ENCODE measurements at regions not wholly inside any gene's neighbourhood (a gene's known extent, or its start where the extent isn't known, plus 50 kb on each side); places are given as distances from the start of the nearest gene placed in this dataset.
A peak's percentile ranks its signal among the peaks of the same experiment; 100 is the strongest.

DNA sequence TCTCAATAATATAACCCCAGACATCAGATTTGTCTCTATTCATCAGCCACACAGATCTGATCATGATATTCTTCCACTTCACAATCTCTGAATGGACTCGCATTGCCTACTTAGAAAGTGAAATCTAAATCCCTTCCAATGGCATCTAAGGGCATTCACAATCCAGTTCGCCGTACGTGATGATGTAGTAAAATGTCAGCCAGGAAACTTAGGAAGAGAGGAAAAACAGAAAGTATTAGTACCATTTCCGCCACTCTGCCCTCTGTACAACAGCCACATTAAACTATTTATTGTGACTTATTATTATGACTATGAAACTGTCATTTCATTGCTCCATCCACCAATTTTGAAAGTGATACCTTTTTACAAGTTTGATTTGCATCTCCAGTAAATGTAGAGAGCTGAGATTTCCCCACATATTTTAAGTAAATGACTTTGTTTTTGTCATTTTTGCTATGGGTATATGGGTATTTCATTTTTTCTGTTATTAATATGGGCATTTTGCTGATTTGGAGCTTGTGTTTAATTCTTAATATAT is 69.4 kb upstream of the SMIM36 start:
- DNase-seq: no peak

DNA sequence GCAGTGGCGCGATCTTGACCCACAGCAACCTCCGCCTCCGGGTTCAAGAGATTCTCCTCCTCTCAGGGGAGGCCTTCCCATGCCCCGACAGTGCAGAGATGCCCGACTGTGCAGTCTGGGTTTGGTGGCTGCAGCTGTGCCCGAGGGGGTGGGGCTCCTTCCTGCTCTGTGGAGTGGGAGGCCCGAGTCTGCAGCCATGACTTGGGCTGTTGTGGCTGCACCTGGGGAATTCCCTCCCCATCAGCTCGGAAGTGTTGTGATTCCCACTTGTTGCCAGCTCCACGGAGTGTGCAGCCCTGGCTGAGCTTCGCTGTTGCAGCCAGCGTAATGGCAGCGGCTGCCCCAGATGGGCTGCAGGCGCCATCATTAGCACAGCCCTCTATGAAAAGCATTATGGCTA is 66.4 kb upstream of the SMIM36 start:
- DNase-seq: no peak

DNA sequence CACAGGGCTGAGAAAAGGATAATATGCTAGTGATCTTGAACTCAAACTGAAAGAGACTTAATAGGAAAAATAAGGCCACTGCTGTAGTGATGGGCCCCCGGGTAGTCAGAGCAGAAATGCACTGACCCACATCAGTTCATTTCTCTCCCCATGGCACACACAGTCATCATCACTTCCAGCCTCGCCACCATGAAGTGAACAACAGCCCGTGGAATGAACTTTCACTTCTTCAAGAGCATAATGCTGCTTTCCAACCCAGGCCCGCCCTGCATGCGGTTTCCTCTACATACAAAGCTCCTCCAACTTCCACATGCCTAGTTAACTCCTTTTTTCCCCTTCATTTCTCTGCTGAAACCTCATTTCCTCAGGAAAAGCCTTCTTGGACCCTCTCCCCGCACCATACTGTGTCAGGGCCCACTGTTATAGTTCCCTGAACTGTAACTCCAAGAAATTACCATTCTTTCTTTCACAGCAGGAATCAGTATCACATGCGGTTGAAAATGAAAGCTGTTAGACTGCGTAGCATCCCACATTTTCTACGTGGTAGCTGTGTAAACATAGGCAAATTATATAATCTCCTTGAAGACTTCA is 65.8 kb upstream of the SMIM36 start:
- peak; percentile 6 for DNase-seq

DNA sequence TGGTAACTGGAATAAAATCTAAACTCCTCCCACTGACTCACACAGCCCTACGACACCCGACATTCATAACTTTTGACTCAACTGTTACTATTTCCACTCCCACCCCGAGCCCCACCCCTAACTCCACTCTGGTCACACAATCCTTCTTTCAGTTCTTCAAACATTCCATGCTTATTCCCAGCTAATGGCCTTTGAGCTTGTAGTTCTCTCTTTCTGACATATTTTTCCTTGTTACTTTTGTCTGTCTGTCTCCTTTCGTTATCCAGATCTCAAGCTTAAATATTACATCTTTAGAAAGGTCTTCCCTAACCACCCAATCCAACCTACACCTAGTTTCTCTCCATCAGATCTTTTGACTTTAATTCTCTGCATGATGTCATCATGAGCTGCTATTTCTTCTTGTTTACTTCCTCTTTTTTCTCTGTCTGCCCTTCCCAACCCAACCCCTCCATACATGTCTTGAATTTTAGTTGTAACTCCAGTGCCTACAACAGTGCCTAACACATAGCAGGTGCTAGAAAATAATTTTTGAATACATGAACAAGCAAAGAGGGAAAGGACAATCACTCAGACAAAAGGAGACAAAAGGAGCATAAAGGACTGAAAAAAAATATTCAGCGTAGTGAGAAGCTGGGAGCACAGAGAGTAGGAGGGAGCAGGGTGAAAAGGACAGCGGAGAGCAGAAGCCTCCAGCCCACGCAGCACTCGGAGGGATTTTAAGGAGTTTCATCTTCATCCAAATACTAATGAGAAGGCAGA is 65.2 kb upstream of the SMIM36 start:
- DNase-seq: peak; percentile 5

DNA sequence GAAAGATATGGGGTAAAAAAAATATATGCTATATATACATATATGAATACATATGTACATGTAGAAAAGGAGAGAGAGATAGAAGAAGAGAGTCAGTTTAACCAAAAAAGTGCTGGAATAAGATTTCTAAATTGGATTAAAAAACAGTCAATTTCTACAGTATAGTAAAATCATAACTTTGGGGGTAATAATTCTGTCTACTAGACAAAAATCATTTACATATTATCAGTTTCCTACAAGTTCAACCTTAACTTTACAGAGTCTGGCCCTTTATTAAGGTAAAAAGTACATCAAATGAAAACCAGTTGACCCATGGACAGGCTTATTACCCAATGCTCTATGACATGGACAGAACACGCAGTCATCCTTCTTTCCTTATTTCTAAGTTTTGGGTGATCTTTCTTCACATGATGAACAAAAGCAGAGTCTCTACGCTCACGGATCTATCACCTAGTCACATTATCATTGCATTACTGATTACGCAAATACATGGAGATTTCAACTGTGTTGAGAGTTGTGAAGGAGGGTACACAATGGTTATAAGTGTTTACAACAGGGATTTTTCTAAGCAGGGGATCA is 63.9 kb upstream of the SMIM36 start:
- no peak for DNase-seq

DNA sequence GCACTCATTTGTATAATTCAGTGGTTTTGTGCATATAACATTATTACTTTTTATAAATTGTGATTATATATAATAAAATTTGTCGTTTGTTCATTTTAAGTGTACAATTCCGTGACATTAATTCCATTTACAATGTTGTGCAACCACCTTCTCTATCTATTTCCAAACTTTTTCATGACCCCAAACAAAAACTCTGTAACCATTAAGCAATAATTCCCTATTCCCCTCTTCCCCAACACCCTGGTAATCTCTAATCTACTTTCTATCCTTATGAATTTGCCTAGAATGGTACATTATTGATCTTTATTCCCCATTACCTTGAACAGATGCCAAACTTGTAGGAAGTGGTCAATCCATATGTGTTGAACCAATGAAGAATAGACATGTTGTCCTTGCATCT is 61.3 kb upstream of the SMIM36 start:
- no peak for DNase-seq

DNA sequence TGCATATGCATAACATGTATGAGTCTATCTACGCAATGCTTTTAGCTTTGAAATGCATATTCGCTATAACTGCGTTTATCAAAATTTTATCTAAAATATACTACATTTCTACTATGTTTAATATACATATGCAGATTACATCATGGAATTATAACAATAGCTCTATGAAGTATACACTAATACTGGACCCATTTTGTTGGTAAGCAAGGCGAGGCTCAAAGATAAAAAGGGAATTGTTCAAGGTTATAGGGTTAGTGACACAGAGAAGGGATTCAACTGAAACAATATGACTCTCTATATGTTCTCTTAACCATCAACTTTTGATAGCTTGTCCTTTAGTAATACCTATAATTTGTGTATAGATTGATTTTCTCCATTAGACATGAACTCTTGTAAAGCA is 60.9 kb upstream of the SMIM36 start:
- no peak for DNase-seq

DNA sequence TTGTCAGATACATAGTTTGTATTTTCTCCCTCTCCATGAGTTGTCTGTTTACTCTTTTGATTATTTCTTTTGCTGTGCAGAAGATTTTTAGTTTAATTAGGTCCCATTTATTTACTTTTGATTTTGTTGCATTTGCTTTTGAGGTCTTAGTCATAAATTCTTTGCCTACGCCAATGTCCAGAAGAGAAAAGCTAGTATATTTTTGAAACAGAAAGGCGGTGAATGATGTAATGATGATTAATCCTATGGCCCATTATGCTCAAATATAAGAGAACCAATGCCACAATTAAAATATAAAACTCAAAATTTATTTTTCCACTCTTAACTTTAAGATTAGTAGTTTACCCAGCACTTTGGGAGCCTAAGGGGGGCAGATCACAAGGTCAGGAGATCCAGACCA is 59.8 kb upstream of the SMIM36 start:
- DNase-seq: no peak

DNA sequence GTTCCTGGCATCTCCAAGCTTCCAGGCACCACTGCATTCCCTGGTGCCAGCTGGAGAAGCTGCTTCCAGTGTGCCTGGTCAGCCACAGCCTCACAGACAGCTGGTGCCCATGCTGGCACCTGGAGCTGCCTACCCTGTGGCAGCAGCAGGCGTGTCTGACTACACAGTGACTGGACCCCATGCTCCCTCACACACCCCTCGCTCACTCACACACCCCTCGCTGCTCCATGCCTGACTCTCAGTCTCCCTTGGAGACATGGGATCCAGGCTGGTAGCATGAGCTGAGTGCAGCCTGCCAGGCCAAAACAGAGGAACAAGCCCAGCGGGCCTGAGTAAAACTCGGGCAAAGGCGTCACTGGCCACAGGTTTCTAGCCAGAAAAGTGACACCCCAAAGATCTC is 59.1 kb upstream of the SMIM36 start:
- no peak for DNase-seq

DNA sequence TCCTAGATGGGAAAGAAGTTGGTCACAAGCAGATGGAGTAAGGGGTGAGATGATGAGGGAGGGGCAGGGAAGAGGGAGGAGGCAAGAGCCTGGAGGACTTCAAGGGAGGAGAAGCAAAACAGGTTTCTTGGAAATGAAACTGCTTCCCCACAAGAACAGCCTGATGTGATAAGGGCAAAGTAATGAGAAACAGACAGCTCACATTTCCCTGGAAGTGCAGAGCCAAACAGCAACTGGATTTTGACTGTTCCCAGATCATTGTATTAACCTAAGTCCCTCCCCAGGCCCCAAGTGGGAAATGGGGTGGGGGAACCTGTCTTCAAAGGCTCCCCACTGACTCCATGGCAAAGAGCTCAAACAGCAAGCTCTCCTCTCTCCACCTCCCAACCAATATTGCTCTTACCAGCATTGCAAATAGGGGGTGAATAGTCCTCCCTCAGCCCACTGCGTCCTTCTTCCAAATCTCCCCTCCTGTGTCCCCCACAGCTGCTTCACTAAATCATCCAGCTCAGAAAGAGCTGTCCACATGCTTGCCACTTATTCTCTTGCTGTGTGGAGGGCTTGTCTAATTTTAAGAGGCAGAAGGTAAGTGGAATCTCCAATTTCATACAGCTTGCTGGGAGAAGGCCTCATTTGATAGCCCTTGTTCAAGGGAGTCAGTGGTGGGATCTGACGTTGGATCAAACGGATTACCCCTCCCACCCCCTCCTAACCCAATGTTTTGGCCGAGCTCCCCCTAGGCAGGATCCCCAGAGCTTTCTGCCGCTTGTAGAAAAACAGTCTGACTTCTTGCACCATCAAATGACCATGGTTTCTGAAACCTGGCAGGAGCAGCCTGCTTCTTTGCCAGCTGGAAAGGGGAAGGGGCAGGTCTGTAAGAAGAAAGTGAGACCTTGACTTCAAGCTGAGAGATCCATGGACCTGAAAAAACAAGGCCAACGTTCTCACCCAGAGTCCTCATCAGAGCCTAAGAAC is 56.3 kb upstream of the SMIM36 start:
- DNase-seq: peak; percentile 59

DNA sequence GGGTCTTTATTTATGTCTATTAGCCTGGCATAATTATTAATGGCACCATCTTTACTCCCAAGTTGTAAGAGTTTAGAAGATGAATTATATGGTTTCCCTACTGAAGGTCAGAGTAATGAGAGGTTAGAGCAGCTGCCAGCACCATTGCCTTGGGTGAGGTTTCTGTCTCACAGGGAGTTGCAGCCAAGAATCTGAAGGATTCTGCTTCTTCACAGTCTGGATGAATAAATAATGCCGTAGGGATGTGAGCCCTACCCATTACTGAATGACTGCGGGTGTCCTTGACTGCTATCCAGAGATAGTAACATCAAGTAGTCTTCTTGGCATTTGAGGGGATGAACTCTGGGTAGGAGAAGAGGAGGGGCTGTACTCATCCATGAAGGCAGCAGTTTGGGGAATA is 52.8 kb upstream of the SMIM36 start:
- no peak for DNase-seq

DNA sequence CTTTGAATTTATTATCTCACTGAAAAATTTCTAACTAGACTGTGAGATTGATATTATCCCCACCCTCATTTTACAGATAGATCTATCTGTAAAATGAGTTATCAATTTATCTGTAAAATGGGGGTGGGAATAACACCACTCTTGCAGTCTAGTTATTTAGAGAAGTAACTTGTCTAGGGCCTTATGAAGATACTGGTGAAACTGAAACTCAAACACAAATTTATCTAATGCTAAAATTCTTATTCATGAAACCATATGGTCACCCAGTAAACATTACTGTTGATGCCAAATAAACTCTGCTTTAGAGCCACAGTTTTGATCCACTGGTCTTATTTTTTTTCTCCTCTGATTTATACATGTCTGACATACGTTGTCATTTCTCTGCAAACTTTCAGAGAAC is 52.1 kb upstream of the SMIM36 start:
- DNase-seq: no peak

DNA sequence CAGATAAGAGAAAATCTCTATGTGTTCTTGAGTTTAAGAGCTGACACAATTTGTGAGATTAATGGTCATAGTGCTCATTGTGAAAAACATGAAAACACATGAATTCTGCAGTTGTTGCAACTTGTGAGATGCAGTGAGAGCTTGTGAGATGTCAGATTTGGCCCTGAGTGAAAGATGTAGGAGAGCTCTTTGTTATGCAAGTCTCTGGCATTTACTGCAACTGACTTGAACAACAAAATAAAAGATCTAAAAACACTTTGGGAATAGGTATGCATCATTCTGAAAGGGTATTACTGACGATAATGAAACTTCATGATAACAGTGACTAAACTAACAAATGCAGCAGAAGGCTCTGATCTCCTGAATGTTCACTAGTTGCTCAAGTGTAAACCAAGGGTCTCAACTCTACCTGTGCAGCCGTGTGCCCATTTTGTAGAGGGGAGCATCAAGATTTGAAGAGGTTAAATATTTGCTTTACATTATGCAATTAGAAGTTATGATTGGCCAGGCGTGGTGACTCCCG is 50.8 kb upstream of the SMIM36 start:
- DNase-seq: no peak

DNA sequence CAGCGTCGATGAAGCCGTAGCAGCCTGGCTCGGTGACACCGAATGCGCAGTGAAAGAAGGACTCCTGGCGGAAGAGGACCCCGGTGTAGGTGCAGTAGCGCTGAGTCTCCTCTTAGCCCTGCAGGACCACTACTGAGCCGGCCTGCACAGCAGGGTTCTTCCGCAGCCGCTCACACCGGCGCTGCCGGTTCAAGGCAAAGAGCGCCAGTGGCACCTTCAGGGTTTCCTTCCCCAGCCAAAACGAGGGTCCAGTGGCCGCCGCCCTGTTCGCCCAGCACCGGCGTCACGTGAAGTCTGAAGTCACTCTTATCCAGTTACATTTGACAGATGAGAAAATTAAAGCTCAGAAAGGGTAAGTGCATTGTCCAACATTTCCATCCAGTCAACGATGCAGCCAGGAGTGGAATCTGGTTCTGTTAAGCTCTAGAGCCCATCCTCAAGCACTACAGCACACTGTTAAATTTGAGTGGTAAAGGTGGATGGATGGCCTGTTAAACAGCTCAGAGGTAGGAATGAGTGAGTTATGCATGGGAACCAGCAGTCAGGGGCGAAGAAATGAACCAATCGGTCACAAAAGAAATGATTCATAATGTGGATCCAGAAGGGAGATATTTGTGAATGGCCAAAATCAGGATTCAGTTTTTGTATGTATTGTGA is 50.2 kb upstream of the SMIM36 start:
- no peak for DNase-seq

Data from hematopoietic multipotent progenitor cell treated with erythropoietin and hydrocortisone succinate and interleukin-3 and kit ligand, for 8 days (in vitro differentiated cells).